Esophagus (tissue), 2 donors: ENCODE measurements at regions not wholly inside any gene's neighbourhood (a gene's known extent, or its start where the extent isn't known, plus 50 kb on each side); places are given as distances from the start of the nearest gene placed in this dataset.
"Not testable (repeated sequence)": the region's sequence is repeated elsewhere in the genome, so short reads cannot be mapped to it uniquely, and the experiment has no call there.

ENCODE experiments used
- H3K27ac ChIP-seq, 2 donors: one replicate each; pipeline ENCODE4 v1.5.1; 2013; ENCODE audit warnings: low read depth in 2 of 2, mild to moderate bottlenecking in 2 of 2, inconsistent platforms in 1 of 2, low read length in 1 of 2, moderate library complexity in 1 of 2
- H3K27me3 ChIP-seq, 2 donors: one replicate each; pipeline ENCODE4 v1.6.1; 2013; ENCODE audit warnings: low read length in 2 of 2, control low read depth in 1 of 2, mild to moderate bottlenecking in 1 of 2; ENCODE audit not compliant: insufficient read depth in 2 of 2, control insufficient read depth in 1 of 2
- H3K36me3 ChIP-seq, 2 donors: one replicate each; pipeline ENCODE4 v1.6.1; 2013; ENCODE audit warnings: low read length in 1 of 2; ENCODE audit not compliant: control insufficient read depth in 2 of 2, insufficient read depth in 2 of 2
- H3K4me1 ChIP-seq, 2 donors: one replicate each; pipeline ENCODE4 v1.6.1; 2013; ENCODE audit warnings: low read length in 1 of 2; ENCODE audit not compliant: control insufficient read depth in 2 of 2, insufficient read depth in 2 of 2
- H3K4me3 ChIP-seq, 2 donors: one replicate each; pipeline ENCODE4 v1.5.1; 2013; ENCODE audit warnings: low read length in 2 of 2, mild to moderate bottlenecking in 2 of 2, low read depth in 1 of 2, moderate library complexity in 1 of 2
- H3K9me3 ChIP-seq, 2 donors: one replicate each; pipeline ENCODE4 v1.6.1; 2013; ENCODE audit warnings: mild to moderate bottlenecking in 2 of 2, low read depth in 1 of 2, low read length in 1 of 2, moderate library complexity in 1 of 2; ENCODE audit not compliant: control insufficient read depth in 2 of 2, insufficient read depth in 1 of 2
- WGBS, 2 donors: extraction: QIAGEN DNeasy Blood & Tissue Kit; methylation state at CpG; one replicate each; pipeline ENCODE4 v1.1.7; 2013; 5-methylcytosine and 5-hydroxymethylcytosine counted together
- donor health status: healthy with polysubstance abuse.
- donor health status: Bipolar disorder and iron deficiency.

- Histone ChIP-seq H3K27ac (no peak overlapping the region), H3K27me3 (no peaks in the 10 kb centered on the region), H3K4me1 (no peaks in the 10 kb centered on the region), H3K4me3 (no peak overlapping the region), H3K9me3 (no peaks in the 10 kb centered on the region), H3K36me3 (no peaks in the 10 kb centered on the region)
- 50 to 59% methylated on average over 4 of the region's 4 CpGs for WGBS, 2 donors
Measured at GRCh38 chr14:53368066-53368465, 214.9 kb upstream of the DDHD1 start.

- Histone ChIP-seq H3K4me3 (no peak overlapping the region), H3K36me3 (no peaks in the 10 kb centered on the region), H3K4me1 (no peaks in the 10 kb centered on the region), H3K27ac (no peak overlapping the region), H3K27me3 (no peaks in the 10 kb centered on the region), H3K9me3 (no peaks in the 10 kb centered on the region)
- 74 to 78% methylated on average over 4 of the region's 4 CpGs for WGBS, 2 donors
Measured at GRCh38 chr14:53367644-53368026, 214.5 kb upstream of the DDHD1 start.

GRCh38 chr14:53365486-53366130 lies 212.5 kb upstream of the DDHD1 start:
- Histone ChIP-seq H3K27me3 (no peaks in the 10 kb centered on the region), H3K9me3 (no peaks in the 10 kb centered on the region), H3K27ac (no peak overlapping the region), H3K36me3 (no peaks in the 10 kb centered on the region), H3K4me3 (no peak overlapping the region), H3K4me1 (no peaks in the 10 kb centered on the region)
- 86 to 92% methylated on average over 3 of the region's 3 CpGs for WGBS, 2 donors

GRCh38 chr14:53362916-53363315 lies 209.8 kb upstream of the DDHD1 start:
- H3K27me3 ChIP-seq, H3K27ac ChIP-seq, H3K4me3 ChIP-seq, H3K4me1 ChIP-seq, H3K9me3 ChIP-seq, H3K36me3 ChIP-seq: not testable (repeated sequence)
- 87% methylated on average over 2 of the region's 2 CpGs; no CpG with 5 or more reads in 1 of the 2 donors for WGBS, 2 donors

- peaks cover 0 to under 1% of the 10 kb centered on the region in 2 donors for H3K4me1 ChIP-seq
- no peak overlapping the region for H3K27ac ChIP-seq
- H3K27me3 ChIP-seq: no peaks in the 10 kb centered on the region
- no peak overlapping the region for H3K4me3 ChIP-seq
- no peaks in the 10 kb centered on the region for H3K9me3 ChIP-seq
- no peaks in the 10 kb centered on the region for H3K36me3 ChIP-seq
Measured at GRCh38 chr14:53360829-53361228, 207.7 kb upstream of the DDHD1 start.

- H3K4me3 ChIP-seq: no peak overlapping the region
- no peaks in the 10 kb centered on the region for H3K9me3 ChIP-seq
- H3K27me3 ChIP-seq: no peaks in the 10 kb centered on the region
- no peak overlapping the region for H3K27ac ChIP-seq
- H3K4me1 ChIP-seq: peaks cover 0 to 4% of the 10 kb centered on the region in 2 donors
- no peaks in the 10 kb centered on the region for H3K36me3 ChIP-seq
Measured at GRCh38 chr14:53358166-53358565, 205.0 kb upstream of the DDHD1 start.

GRCh38 chr14:53356361-53357150 lies 203.4 kb upstream of the DDHD1 start:
- 86 to 87% methylated on average over 4 of the region's 4 CpGs for WGBS, 2 donors
- no peak overlapping the region for H3K27ac ChIP-seq

GRCh38 chr14:53355581-53356112 lies 202.5 kb upstream of the DDHD1 start:
- H3K4me1 ChIP-seq: peaks cover 0 to 4% of the 10 kb centered on the region in 2 donors
- no peaks in the 10 kb centered on the region for H3K9me3 ChIP-seq
- 41 to 53% methylated on average over 5 of the region's 5 CpGs for WGBS, 2 donors
- peak overlapping the region in 1 of 2 donors; percentile 14 for H3K27ac ChIP-seq
- H3K36me3 ChIP-seq: no peaks in the 10 kb centered on the region
- no peaks in the 10 kb centered on the region for H3K27me3 ChIP-seq
- no peak overlapping the region for H3K4me3 ChIP-seq

More at GRCh38 chr14:53356361-53357150, 203.4 kb upstream of the DDHD1 start:
- H3K4me1 ChIP-seq: peaks cover 0 to 4% of the 10 kb centered on the region in 2 donors
- H3K27me3 ChIP-seq: no peaks in the 10 kb centered on the region
- no peak overlapping the region for H3K4me3 ChIP-seq
- no peaks in the 10 kb centered on the region for H3K36me3 ChIP-seq
- H3K9me3 ChIP-seq: no peaks in the 10 kb centered on the region

- no peak overlapping the region for H3K4me3 ChIP-seq
Measured at GRCh38 chr14:53354336-53354735, 201.2 kb upstream of the DDHD1 start.

GRCh38 chr14:53350866-53351265 lies 197.7 kb upstream of the DDHD1 start:
- Histone ChIP-seq H3K4me1 (peaks cover 0 to 4% of the 10 kb centered on the region in 2 donors), H3K36me3 (no peaks in the 10 kb centered on the region), H3K27ac (no peak overlapping the region), H3K4me3 (no peak overlapping the region), H3K27me3 (no peaks in the 10 kb centered on the region), H3K9me3 (no peaks in the 10 kb centered on the region)

More at GRCh38 chr14:53354336-53354735, 201.2 kb upstream of the DDHD1 start:
- Histone ChIP-seq H3K9me3 (no peaks in the 10 kb centered on the region), H3K36me3 (no peaks in the 10 kb centered on the region), H3K4me1 (peaks cover 0 to 4% of the 10 kb centered on the region in 2 donors), H3K27me3 (no peaks in the 10 kb centered on the region), H3K27ac (no peak overlapping the region)
